ENCODE measurements at regions not wholly inside any gene's neighbourhood (a gene's known extent, or its start where the extent isn't known, plus 50 kb on each side); places are given as distances from the start of the nearest gene placed in this dataset.
"Not testable (repeated sequence)": the region's sequence is repeated elsewhere in the genome, so short reads cannot be mapped to it uniquely, and the experiment has no call there.

DNA sequence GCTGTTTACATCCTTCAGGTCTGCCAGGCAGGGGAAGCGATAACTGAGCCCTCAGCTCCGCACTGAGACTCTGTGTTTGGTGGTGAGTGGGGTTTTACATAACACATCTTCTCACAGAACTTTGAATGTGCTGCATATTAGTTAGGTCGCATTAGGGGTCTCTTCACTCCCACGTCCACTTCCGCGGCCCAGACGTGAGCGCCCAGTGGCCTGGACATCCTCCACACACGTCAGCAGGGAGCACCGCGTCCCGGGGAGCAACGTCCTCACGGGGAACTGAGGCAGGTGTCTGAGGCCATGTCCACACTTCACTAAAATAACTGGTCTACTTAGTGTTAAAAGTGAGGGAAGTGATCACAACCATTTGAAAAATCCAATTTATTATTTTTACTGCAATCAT lies 100.4 kb upstream of the SATB2 start:
- DNase-seq (ENCODE audit: low spot score), result no peak

DNA sequence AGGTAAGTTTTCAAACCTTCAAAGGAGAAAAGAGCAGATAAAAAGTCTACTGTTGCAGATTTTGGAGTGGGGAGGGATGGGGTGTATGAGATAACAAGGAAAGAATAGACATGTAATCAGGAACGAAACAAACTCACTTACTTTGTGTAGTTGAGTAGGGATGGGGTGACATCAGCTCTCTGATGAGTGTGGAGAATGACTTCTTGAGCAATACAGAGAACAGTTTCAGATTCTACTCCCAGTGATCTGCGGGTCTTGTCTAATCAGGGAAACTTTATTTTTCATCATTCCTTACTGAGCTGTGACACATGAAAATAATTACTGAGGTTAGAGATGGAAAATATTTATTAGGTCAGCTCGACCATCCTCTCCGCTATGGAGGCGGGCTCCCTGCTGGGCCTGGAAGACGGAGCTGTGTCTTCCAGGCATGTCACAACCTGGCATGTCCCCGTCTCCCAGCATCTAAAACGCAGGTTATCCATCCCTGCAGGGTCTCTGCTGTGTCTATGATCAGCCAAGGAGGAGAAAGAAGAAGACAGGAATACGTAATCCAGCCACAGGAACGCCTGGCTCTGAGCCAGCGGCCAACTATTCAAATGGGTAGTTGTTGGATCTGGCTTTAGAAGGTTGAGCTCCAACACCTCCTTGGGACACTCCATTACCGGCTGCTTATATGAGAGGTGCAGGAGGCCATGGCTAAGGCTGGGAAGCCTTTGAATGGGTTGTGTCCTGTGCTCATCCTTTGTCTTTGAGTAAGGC lies 99.0 kb upstream of the SATB2 start:
- DNase-seq (ENCODE audit: low spot score), result no peak

DNA sequence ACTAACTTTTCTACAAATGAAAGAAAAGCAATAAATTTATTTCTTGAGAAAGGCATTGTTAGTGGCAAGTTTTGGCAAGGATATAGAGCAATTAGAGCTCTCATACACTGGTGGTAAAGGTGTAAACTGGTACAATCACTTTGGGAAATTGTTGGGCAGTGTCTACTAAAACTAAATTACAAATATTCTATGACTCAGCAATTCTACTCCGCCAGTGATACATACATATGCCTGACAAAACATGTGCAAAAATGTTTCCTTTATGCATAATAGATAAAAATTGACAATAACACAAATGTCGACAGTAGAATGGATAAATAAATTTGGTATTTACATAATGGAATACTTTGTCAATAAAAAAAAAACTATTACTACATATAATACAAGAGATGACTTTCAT lies 96.3 kb upstream of the SATB2 start:
- no peak for DNase-seq (ENCODE audit: low spot score)

DNA sequence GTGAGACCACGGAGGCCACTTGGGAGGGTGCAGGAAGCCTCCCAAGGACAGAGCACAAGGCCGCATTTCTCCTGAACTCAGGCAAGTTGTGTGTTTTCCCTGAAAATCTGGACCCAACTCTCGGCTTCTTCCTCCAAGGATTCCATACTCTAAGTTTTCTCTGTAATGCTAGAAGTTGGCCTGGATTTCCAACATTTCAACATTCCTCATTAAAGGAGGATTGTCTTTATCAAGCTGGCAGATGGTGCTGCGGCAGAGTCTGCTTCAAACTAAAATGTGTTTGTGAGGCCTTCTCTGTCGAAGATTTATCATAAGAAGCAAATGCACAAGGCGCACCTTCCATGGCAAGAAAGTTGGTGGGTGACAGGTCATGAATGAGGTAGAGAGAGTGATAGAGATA lies 94.4 kb upstream of the SATB2 start:
- DNase-seq (ENCODE audit: low spot score), result no peak

DNA sequence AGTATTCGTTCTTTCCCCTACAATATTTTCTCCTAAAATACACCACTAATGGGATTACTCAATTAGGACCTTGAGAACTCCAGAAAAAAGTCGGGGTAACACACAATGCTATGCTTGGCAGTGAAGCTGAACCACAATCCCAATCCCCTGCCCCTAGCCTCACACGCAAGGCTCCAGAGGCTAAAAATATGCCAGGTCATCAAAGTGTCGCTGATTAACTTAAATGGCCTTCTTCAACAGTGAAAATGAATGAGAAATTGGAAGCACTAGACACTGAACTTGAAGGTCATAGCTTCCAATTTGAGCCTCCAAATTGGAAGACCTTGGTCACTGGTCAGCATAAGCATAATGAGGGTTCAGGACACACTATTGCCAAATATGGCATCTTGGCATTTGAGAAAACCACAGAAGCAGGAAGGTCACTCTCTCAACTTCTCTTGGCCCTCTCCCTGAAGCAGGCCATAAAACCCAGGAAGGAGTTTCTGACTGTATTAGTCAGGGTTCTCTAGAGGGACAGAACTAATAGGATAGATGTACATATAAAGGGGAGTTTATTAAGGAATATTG lies 86.0 kb upstream of the SATB2 start:
- no peak for DNase-seq (ENCODE audit: low spot score)

DNA sequence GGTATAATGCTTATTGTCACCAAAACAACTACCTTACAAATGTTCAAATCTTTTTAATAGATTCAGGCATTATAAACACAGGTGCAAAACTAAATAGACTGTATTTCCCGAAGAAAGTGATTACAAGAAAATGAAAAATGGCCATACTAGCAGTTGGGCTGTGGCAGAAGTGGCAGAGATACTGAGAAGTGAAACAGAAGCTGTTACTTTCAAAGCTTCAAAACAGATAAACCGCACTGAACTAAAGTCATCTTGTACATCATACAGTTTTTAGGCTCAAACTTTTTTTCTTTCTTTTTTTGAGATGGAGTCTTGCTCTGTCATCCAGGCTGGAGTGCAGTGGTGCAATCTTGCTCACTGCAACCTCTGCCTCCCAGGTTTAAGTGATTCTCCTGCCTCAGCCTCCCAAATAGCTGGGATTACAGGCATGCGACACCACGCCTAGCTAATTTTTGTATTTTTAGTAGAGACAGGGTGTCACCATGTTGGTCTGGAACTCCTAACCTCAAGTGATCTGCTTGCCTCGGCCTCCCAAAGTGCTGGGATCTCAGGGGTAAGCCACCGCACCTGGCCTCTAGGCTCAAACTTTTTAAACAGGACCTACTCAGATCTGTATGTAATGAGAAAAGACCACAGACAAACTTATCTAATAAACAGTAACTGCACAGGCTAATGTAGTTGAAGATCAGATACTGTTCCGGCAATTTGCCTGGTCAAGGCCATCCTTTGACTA lies 77.9 kb upstream of the SATB2 start:
- DNase-seq (ENCODE audit: low spot score), result no peak

DNA sequence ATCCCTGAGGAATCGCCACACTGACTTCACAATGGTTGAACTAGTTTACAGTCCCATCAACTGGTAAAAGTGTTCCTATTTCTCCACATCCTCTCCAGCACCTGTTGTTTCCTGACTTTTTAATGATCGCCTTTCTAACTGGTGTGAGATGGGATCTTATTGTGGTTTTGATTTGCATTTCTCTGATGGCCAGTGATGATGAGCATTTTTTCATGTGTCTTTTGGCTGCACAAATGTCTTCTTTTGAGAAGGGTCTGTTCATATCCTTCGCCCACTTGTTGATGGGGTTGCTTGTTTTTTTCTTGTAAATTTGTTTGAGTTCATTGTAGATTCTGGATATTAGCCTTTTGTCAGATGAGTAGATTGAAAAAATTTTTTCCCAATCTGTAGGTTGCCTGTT lies 76.1 kb upstream of the SATB2 start:
- DNase-seq (ENCODE audit: low spot score), result not testable (repeated sequence)

DNA sequence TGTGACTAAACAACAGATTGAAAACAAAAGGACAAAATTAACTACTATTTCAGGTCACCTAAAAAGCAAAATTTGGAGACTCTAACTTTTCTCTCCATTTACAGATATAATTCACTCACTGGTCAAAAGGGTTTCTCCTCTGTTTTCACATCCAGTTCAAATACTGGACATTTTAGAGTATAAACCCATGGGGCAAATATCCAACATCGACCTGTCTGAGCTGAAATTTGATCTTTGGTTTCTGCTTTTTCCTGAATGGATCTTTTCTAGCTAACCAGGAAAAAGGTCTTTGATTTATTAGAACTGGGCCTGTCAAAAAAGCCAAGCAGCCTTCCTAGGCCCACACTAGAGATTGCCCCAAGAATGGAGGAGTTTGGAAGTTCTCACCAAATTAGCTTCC lies 69.3 kb upstream of the SATB2 start:
- DNase-seq (ENCODE audit: low spot score), result no peak

DNA sequence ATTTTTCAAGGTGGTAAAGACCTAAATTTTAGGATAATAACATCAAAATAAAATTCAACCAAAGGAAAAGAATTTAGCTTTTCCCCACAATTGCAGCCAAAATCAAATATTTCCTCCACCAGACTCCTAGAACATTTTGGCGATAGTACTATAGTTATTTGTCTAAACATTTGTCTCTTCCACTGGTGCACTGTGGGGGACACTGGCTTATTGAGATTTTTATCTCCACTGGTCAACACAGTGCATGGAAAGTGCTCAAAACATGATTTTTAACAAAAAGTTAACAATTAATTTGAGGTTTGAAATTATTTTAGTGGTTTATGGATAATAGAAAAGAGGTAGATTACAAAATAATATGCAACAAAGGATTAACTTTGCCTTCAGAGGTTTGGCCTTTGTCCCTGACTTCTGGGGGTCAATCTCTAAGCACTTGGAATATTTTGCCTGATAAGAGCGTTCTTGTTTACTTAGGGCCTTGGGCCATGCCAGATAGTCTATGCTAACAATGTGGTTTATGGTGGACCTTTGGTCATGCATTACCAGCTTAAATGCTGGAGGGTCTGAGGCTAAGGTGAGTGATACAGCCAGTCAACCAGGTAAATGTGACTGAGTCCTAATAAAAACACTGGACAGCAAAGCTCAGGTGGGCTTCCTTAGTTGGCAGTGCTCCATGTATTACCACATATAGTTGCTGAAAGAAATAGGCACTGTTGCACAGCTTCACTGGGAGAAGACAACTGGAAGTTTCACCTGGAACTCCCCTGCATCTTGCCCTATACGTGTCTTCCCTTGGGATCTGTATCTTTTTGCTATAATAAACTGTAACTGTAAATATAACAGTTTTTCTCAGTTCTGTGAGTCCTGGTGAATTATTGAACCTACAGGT lies 67.2 kb upstream of the SATB2 start:
- no peak for DNase-seq (ENCODE audit: low spot score)

DNA sequence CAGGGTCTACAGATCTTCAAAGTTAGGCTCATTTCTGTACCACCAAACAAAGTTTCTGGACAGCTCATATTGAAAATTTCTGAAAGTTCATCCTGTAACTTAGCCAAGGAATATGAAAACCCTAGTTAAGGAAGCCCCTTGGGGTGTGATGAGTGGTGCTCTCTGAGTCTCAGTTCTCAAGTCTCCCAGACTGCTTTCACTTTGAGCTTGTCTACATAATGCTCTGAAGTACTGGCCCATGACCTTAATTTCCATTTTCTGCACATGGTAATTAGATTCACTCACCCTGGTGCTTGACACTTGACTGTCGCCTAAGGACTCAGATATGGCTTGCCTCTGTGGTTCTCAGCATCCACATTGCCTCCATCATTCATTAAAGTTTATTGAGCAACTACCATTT lies 51.7 kb upstream of the SATB2 start:
- DNase-seq (ENCODE audit: low spot score), result no peak

Measured in AG08396 (cell line).